ENCODE measurements at regions not wholly inside any gene's neighbourhood (a gene's known extent, or its start where the extent isn't known, plus 50 kb on each side); places are given as distances from the start of the nearest gene placed in this dataset. TPM values are rescaled to one million over a fixed set of nuclear protein-coding genes. Genes with fewer than 3 reads are reported as not detected.

GRCh38 chr1:168369655-168370054 lies 89.0 kb downstream of the TBX19 start:
- H3K27ac Mint-ChIP-seq, result no peak overlapping the region
- POLR2A ChIA-PET, result no interaction called here

GRCh38 chr1:168368131-168368530 lies 87.5 kb downstream of the TBX19 start:
- ATAC-seq (ENCODE audit: low read depth) (no peak), DNase-seq (no peak)
- H3K9me3 Mint-ChIP-seq, result no peaks in the 10 kb centered on the region
- H3K27me3 Mint-ChIP-seq, result peaks cover 13% of the 10 kb centered on the region
- POLR2A ChIA-PET, result no interaction called here
- H3K4me1 Mint-ChIP-seq, result peaks cover 2% of the 10 kb centered on the region
- no peak overlapping the region for H3K4me3 Mint-ChIP-seq
- H3K27ac Mint-ChIP-seq, result peak overlapping the region; percentile 15
- H3K36me3 Mint-ChIP-seq, result no peaks in the 10 kb centered on the region

More at GRCh38 chr1:168369655-168370054, 89.0 kb downstream of the TBX19 start:
- DNase-seq (no peak), ATAC-seq (ENCODE audit: low read depth) (no peak)
- H3K36me3 Mint-ChIP-seq, result no peaks in the 10 kb centered on the region
- no peak overlapping the region for H3K4me3 Mint-ChIP-seq
- peaks cover 2% of the 10 kb centered on the region for H3K4me1 Mint-ChIP-seq
- H3K27me3 Mint-ChIP-seq, result peaks cover 12% of the 10 kb centered on the region
- H3K9me3 Mint-ChIP-seq, result no peaks in the 10 kb centered on the region

- Mint-ChIP-seq H3K27ac (no peak overlapping the region), H3K4me3 (no peak overlapping the region), H3K36me3 (peaks cover 2% of the 10 kb centered on the region), H3K9me3 (no peaks in the 10 kb centered on the region), H3K27me3 (peaks cover 22% of the 10 kb centered on the region), H3K4me1 (peaks cover 18% of the 10 kb centered on the region)
- ATAC-seq (ENCODE audit: low read depth) (no peak), DNase-seq (no peak)
- POLR2A ChIA-PET, result no interaction called here
These were observed 85.2 kb downstream of the TBX19 start for GRCh38 chr1:168365719-168366479.

Small RNA genes lying in the stretch of these regions (microRNA-seq; reads per million reads assigned to microRNA genes)
- gene MIR557, result not detected

Data from activated naive CD8-positive, alpha-beta T cell treated with anti-CD3 and anti-CD28 coated beads, Interleukin-2, amount 10 ng/mL, durations not matched to agents 7 days and 5 days (primary cell).